ENCODE measurements at regions not wholly inside any gene's neighbourhood (a gene's known extent, or its start where the extent isn't known, plus 50 kb on each side); places are given as distances from the start of the nearest gene placed in this dataset.

- no peak for TF ChIP-seq CTCF (IDR thresholded peaks at IDR 0.05; ENCODE audit: insufficient read depth, low read length, poor library complexity, severe bottlenecking)
- Histone ChIP-seq H3K27me3 (replicated peaks; ENCODE audit: control insufficient read depth, insufficient read depth, low read length) (no peaks in the 10 kb centered on the region), H3K4me3 (replicated peaks; ENCODE audit: low read depth, low read length) (no peak overlapping the region), H3K36me3 (ENCODE audit: control insufficient read depth, insufficient read depth, low read length) (no peaks in the 10 kb centered on the region)
- no peak for DNase-seq (ENCODE audit: extremely low read depth, insufficient read length)
These were observed 336.9 kb downstream of the TDRD3 start for GRCh38 chr13:60733933-60734332.

- no peak for TF ChIP-seq CTCF (IDR thresholded peaks at IDR 0.05; ENCODE audit: insufficient read depth, low read length, poor library complexity, severe bottlenecking)
- no peaks in the 10 kb centered on the region for H3K36me3 ChIP-seq (ENCODE audit: control insufficient read depth, insufficient read depth, low read length)
- DNase-seq (ENCODE audit: extremely low read depth, insufficient read length): no peak
- H3K4me3 ChIP-seq (replicated peaks; ENCODE audit: low read depth, low read length): no peak overlapping the region
- H3K27me3 ChIP-seq (replicated peaks; ENCODE audit: control insufficient read depth, insufficient read depth, low read length): no peaks in the 10 kb centered on the region
These were observed 330.1 kb downstream of the TDRD3 start for GRCh38 chr13:60727140-60727539.

- no peaks in the 10 kb centered on the region for H3K36me3 ChIP-seq (ENCODE audit: control insufficient read depth, insufficient read depth, low read length)
- DNase-seq (ENCODE audit: extremely low read depth, insufficient read length): no peak
- TF ChIP-seq CTCF (IDR thresholded peaks at IDR 0.05; ENCODE audit: insufficient read depth, low read length, poor library complexity, severe bottlenecking): no peak
- no peaks in the 10 kb centered on the region for H3K27me3 ChIP-seq (replicated peaks; ENCODE audit: control insufficient read depth, insufficient read depth, low read length)
- H3K4me3 ChIP-seq (replicated peaks; ENCODE audit: low read depth, low read length): no peak overlapping the region
These were observed 324.0 kb downstream of the TDRD3 start for GRCh38 chr13:60721063-60721462.

- Histone ChIP-seq H3K27me3 (replicated peaks; ENCODE audit: control insufficient read depth, insufficient read depth, low read length) (no peaks in the 10 kb centered on the region), H3K36me3 (ENCODE audit: control insufficient read depth, insufficient read depth, low read length) (no peaks in the 10 kb centered on the region), H3K4me3 (replicated peaks; ENCODE audit: low read depth, low read length) (no peak overlapping the region)
- no peak for DNase-seq (ENCODE audit: extremely low read depth, insufficient read length)
- TF ChIP-seq CTCF (IDR thresholded peaks at IDR 0.05; ENCODE audit: insufficient read depth, low read length, poor library complexity, severe bottlenecking): no peak
These were observed 323.6 kb downstream of the TDRD3 start for GRCh38 chr13:60720590-60720989.

GRCh38 chr13:60716313-60716712, 319.3 kb downstream of the TDRD3 start:
- H3K4me3 ChIP-seq (replicated peaks; ENCODE audit: low read depth, low read length): no peak overlapping the region
- H3K27me3 ChIP-seq (replicated peaks; ENCODE audit: control insufficient read depth, insufficient read depth, low read length): no peaks in the 10 kb centered on the region
- no peak for DNase-seq (ENCODE audit: extremely low read depth, insufficient read length)
- no peak for TF ChIP-seq CTCF (IDR thresholded peaks at IDR 0.05; ENCODE audit: insufficient read depth, low read length, poor library complexity, severe bottlenecking)
- H3K36me3 ChIP-seq (ENCODE audit: control insufficient read depth, insufficient read depth, low read length): no peaks in the 10 kb centered on the region

GRCh38 chr13:60707878-60708277, 310.9 kb downstream of the TDRD3 start:
- Histone ChIP-seq H3K27me3 (replicated peaks; ENCODE audit: control insufficient read depth, insufficient read depth, low read length) (no peaks in the 10 kb centered on the region), H3K4me3 (replicated peaks; ENCODE audit: low read depth, low read length) (no peak overlapping the region), H3K36me3 (ENCODE audit: control insufficient read depth, insufficient read depth, low read length) (no peaks in the 10 kb centered on the region)
- TF ChIP-seq CTCF (IDR thresholded peaks at IDR 0.05; ENCODE audit: insufficient read depth, low read length, poor library complexity, severe bottlenecking): no peak
- DNase-seq (ENCODE audit: extremely low read depth, insufficient read length): no peak
